ENCODE measurements at regions not wholly inside any gene's neighbourhood (a gene's known extent, or its start where the extent isn't known, plus 50 kb on each side); places are given as distances from the start of the nearest gene placed in this dataset.

DNA sequence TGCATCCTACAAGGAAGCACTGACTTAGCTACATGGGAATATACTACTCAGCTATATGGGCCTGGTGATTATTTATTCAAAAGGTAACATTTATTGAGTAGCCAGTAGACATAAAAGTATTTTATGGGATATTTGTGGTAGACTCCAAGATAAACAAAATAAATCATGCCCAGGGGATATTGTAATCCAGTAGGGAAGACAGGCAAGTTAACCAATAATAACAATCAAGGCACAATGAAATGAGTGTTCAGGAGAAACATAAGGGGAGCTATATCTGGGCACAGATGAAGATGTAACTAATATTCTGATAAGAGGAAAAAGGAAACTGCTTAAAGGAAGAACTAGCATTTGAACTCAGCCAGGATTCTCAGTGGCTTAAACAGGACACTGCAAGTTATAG is 161.4 kb upstream of the MTNR1B start:
- no peak overlapping the region for H4K8ac ChIP-seq (replicated peaks; ENCODE audit: insufficient read length, low read depth, low read length)
- H2AFZ ChIP-seq (ENCODE audit: low read length) = no peak overlapping the region
- no peaks in the 10 kb centered on the region for H3K4me1 ChIP-seq (ENCODE audit: insufficient read depth, low read length)
- H3K56ac ChIP-seq (ENCODE audit: insufficient read length, low read depth, low read length) = no peak overlapping the region
- no peaks in the 10 kb centered on the region for H3K23me2 ChIP-seq (ENCODE audit: insufficient read length, low read depth, low read length, poor library complexity, severe bottlenecking)
- TF ChIP-seq, protein P1, sequence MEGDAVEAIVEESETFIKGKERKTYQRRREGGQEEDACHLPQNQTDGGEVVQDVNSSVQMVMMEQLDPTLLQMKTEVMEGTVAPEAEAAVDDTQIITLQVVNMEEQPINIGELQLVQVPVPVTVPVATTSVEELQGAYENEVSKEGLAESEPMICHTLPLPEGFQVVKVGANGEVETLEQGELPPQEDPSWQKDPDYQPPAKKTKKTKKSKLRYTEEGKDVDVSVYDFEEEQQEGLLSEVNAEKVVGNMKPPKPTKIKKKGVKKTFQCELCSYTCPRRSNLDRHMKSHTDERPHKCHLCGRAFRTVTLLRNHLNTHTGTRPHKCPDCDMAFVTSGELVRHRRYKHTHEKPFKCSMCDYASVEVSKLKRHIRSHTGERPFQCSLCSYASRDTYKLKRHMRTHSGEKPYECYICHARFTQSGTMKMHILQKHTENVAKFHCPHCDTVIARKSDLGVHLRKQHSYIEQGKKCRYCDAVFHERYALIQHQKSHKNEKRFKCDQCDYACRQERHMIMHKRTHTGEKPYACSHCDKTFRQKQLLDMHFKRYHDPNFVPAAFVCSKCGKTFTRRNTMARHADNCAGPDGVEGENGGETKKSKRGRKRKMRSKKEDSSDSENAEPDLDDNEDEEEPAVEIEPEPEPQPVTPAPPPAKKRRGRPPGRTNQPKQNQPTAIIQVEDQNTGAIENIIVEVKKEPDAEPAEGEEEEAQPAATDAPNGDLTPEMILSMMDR (conservative IDR thresholded peaks at IDR 0.05) = no peak
- no peak overlapping the region for H2BK15ac ChIP-seq (ENCODE audit: low read depth, low read length)
- no peaks in the 10 kb centered on the region for H3K27me3 ChIP-seq (ENCODE audit: insufficient read depth, low read length)
- H3K79me1 ChIP-seq (ENCODE audit: insufficient read depth, low read depth, low read length, poor library complexity, severe bottlenecking) = no peaks in the 10 kb centered on the region
- H4K20me1 ChIP-seq (ENCODE audit: control insufficient read depth, insufficient read depth, insufficient read length) = no peaks in the 10 kb centered on the region
- H3K4me2 ChIP-seq (ENCODE audit: insufficient read depth, insufficient read length, low read length) = no peak overlapping the region
- H3K4me3 Mint-ChIP-seq = no peak overlapping the region
- no peak overlapping the region for H2BK120ac ChIP-seq (ENCODE audit: low read depth, low read length, poor library complexity, severe bottlenecking)
- no peak overlapping the region for H3K14ac ChIP-seq (ENCODE audit: insufficient read depth, low read length)
- H3K27ac Mint-ChIP-seq = no peak overlapping the region
- H3K27ac ChIP-seq (ENCODE audit: insufficient read length, low read depth, low read length) = no peak overlapping the region
- no peak for DNase-seq
- H3K4me1 Mint-ChIP-seq = peaks cover 32 to 37% of the 10 kb centered on the region in 2 experiments
- no peak overlapping the region for H3K4ac ChIP-seq (ENCODE audit: low read depth, low read length)
- H3K9me3 ChIP-seq (ENCODE audit: control insufficient read depth, low read depth, low read length) = no peaks in the 10 kb centered on the region
- H2BK12ac ChIP-seq (ENCODE audit: insufficient read length, low read depth, low read length) = no peak overlapping the region
- no peak overlapping the region for H4K5ac ChIP-seq (ENCODE audit: insufficient read length, low read depth, low read length)
- H3K23ac ChIP-seq (ENCODE audit: insufficient read length, low read depth, low read length) = no peak overlapping the region
- no peak overlapping the region for H2AK5ac ChIP-seq (ENCODE audit: insufficient read length, low read length)
- H2BK5ac ChIP-seq (ENCODE audit: insufficient read length, low read length) = no peak overlapping the region
- H2BK20ac ChIP-seq (ENCODE audit: low read depth, low read length, poor library complexity, severe bottlenecking) = no peak overlapping the region
- no peaks in the 10 kb centered on the region for H3K27me3 Mint-ChIP-seq (ENCODE audit: low read depth)
- H3T11ph ChIP-seq (ENCODE audit: low read length) = no peak overlapping the region
- no peak overlapping the region for H3K18ac ChIP-seq (ENCODE audit: insufficient read length, low read depth, low read length)
- no peaks in the 10 kb centered on the region for H3K9me3 Mint-ChIP-seq
- H3K36me3 Mint-ChIP-seq (ENCODE audit: insufficient read depth in 1 of 3, low read depth in 3 of 3) = no peaks in the 10 kb centered on the region
- H4K91ac ChIP-seq (ENCODE audit: insufficient read length, low read depth, low read length) = no peak overlapping the region
- H3K9ac ChIP-seq (ENCODE audit: extremely low read depth, insufficient read length, low read length) = no peak overlapping the region
- no peaks in the 10 kb centered on the region for H3K79me2 ChIP-seq (ENCODE audit: insufficient read depth, low read length)
